ENCODE measurements at regions not wholly inside any gene's neighbourhood (a gene's known extent, or its start where the extent isn't known, plus 50 kb on each side); places are given as distances from the start of the nearest gene placed in this dataset.
A peak's percentile ranks its signal among the peaks of the same experiment; 100 is the strongest.

DNA sequence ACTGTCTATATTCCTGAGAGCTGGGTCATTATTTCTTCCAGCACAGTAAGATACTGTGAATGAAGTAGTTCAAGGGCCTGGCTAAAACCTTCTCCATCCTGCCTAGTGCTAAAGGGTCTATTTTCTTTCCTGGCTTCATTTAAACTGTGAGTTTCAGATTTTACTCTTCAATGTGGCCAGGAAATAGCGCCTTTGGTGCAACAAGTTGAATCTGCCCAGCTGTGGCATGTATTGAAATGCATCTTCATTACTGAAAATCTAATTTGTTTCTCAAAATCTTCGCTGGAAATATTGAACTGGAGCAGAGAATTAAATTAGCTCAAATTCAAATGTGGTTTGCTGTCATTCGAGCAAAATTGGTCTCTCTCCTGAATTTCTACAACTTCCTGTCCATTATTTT, 114.6 kb upstream of the KCNG1 start:
- Histone ChIP-seq H3K9me3 (ENCODE audit: low read depth) (no peaks in the 10 kb centered on the region), H3K27ac (no peak overlapping the region), H3K27me3 (no peaks in the 10 kb centered on the region), H3K36me3 (no peaks in the 10 kb centered on the region), H3K4me1 (ENCODE audit: low read depth) (no peaks in the 10 kb centered on the region), H3K4me3 (no peak overlapping the region)
- no peak for DNase-seq (ENCODE audit: low read depth in 1 of 2, low spot score in 1 of 2)
- TF ChIP-seq, protein P1, sequence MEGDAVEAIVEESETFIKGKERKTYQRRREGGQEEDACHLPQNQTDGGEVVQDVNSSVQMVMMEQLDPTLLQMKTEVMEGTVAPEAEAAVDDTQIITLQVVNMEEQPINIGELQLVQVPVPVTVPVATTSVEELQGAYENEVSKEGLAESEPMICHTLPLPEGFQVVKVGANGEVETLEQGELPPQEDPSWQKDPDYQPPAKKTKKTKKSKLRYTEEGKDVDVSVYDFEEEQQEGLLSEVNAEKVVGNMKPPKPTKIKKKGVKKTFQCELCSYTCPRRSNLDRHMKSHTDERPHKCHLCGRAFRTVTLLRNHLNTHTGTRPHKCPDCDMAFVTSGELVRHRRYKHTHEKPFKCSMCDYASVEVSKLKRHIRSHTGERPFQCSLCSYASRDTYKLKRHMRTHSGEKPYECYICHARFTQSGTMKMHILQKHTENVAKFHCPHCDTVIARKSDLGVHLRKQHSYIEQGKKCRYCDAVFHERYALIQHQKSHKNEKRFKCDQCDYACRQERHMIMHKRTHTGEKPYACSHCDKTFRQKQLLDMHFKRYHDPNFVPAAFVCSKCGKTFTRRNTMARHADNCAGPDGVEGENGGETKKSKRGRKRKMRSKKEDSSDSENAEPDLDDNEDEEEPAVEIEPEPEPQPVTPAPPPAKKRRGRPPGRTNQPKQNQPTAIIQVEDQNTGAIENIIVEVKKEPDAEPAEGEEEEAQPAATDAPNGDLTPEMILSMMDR (IDR thresholded peaks at IDR 0.05; ENCODE audit: low read depth, low read length) = no peak

DNA sequence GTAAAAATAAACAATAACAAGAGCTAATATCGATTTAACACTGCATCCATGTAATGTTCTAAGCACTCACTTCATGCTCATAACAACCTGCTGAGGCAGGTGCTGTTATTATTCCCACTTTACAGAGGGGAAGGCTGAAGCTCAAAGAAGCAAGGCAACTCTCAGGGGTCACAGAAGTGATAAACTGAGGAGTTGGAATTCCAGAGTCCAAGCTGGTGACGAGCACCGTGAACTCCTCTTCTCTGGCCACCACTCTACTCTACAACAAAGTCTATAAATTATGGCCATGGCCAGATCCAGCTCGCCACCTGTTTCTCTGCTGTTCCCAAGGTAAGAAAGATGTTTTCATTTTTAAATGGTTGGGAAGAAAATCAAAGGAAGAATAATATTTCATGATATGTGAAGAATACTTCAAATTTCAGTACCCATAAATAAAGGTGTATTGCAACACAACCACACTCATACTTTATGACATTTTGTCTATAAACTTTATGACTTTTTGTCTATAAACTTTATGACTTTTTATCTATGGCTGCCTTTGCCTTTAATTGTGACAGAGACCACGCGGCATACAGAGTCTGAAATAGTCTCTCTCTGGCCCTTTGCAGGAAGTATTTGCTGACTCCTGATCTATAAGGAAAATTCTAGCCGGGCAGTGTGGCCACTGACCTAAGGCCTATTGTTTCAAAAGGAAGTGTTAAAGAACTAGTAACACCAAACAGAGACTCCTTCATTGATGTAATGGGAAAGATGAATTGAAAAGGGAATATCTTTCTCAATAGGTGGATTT, 113.2 kb upstream of the KCNG1 start:
- Histone ChIP-seq H3K36me3 (no peaks in the 10 kb centered on the region), H3K27ac (no peak overlapping the region), H3K27me3 (no peaks in the 10 kb centered on the region), H3K4me1 (ENCODE audit: low read depth) (no peaks in the 10 kb centered on the region), H3K9me3 (ENCODE audit: low read depth) (no peaks in the 10 kb centered on the region), H3K4me3 (no peak overlapping the region)
- TF ChIP-seq, protein P1 (IDR thresholded peaks at IDR 0.05; ENCODE audit: low read depth, low read length) = no peak
- DNase-seq (ENCODE audit: low read depth in 1 of 2, low spot score in 1 of 2) = no peak

DNA sequence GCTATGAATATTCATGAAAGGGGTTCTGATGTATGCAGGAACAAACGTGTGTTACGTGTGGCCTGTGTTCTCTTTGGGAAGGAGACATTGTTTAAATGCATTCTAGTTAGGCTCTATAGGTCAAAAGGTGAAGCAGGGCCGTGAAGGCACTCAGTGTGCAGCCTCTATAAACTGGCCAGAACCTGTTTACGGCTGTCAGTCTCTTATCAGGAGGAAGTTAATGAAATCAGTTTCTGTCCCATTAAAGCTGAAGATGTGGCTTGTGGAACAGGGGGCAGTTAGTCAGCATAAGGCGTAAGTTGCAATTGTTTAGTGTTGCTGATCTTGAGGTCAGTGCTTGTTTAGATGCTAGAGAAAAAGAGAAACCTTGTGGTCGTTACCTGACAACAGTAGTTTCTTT, 111.5 kb upstream of the KCNG1 start:
- TF ChIP-seq, protein P1 (IDR thresholded peaks at IDR 0.05; ENCODE audit: low read depth, low read length) = no peak
- no peak overlapping the region for H3K4me3 ChIP-seq
- H3K4me1 ChIP-seq (ENCODE audit: low read depth) = peaks cover 2% of the 10 kb centered on the region
- no peaks in the 10 kb centered on the region for H3K27me3 ChIP-seq
- H3K27ac ChIP-seq = no peak overlapping the region
- no peaks in the 10 kb centered on the region for H3K9me3 ChIP-seq (ENCODE audit: low read depth)
- H3K36me3 ChIP-seq = no peaks in the 10 kb centered on the region
- DNase-seq (ENCODE audit: low read depth in 1 of 2, low spot score in 1 of 2) = no peak

DNA sequence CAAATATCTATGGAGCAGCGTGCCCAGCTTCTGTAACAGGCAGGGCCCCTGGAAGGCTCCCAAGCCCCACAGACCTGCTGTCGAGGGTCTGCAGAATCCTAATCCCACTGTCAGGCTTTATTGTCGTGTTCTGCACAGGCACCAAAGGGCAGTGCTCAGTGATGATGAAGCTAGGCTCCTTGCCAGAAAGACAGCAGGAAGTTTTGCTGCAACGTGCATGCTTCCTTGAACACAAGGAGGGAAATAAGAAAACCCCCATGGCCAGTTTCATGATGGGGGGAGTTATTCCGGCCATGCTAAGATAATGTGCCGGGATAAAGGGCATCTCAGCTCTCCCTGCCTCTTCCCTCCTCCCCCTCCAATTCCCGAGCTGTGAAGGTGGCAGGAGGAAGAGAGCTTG, 109.4 kb upstream of the KCNG1 start:
- Histone ChIP-seq H3K27ac (no peak overlapping the region), H3K4me3 (no peak overlapping the region), H3K36me3 (no peaks in the 10 kb centered on the region), H3K4me1 (ENCODE audit: low read depth) (peaks cover 3% of the 10 kb centered on the region), H3K27me3 (no peaks in the 10 kb centered on the region), H3K9me3 (ENCODE audit: low read depth) (no peaks in the 10 kb centered on the region)
- DNase-seq (ENCODE audit: low read depth in 1 of 2, low spot score in 1 of 2) = peak in 1 of 2 donors; percentile 27
- TF ChIP-seq, protein P1 (IDR thresholded peaks at IDR 0.05; ENCODE audit: low read depth, low read length) = no peak

DNA sequence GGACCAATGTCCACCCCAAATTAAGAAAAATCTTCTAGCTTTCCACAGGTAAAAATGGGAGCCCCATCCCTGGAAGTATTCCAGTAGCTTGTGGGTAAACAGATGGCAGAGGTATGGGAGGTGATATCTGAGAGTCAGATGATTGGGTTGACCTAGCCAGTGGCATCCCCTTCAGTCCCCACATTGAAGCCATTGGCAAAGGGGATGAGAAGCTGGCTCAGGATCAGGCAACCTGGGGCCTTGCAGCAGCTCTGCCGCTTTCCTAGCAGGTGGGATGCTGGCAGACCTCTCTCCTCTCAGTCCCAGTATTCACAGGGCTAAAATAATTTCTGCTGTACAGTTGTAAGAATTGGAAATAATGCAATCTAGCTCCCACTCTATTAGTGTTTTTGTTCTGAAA, 108.9 kb upstream of the KCNG1 start:
- Histone ChIP-seq H3K27ac (no peak overlapping the region), H3K27me3 (no peaks in the 10 kb centered on the region), H3K4me3 (no peak overlapping the region), H3K36me3 (no peaks in the 10 kb centered on the region), H3K4me1 (ENCODE audit: low read depth) (peaks cover 3% of the 10 kb centered on the region), H3K9me3 (ENCODE audit: low read depth) (no peaks in the 10 kb centered on the region)
- no peak for DNase-seq (ENCODE audit: low read depth in 1 of 2, low spot score in 1 of 2)
- TF ChIP-seq, protein P1 (IDR thresholded peaks at IDR 0.05; ENCODE audit: low read depth, low read length) = no peak
